ENCODE measurements at regions not wholly inside any gene's neighbourhood (a gene's known extent, or its start where the extent isn't known, plus 50 kb on each side); places are given as distances from the start of the nearest gene placed in this dataset.
A peak's percentile ranks its signal among the peaks of the same experiment; 100 is the strongest.

GRCh38 chr4:59881632-59882031 is 1318.5 kb upstream of the ADGRL3 start:
- no peak overlapping the region for H3K4me3 ChIP-seq (ENCODE audit: low read length)
- TF ChIP-seq CTCF (conservative IDR thresholded peaks at IDR 0.05; ENCODE audit: low read depth, low read length), result no peak
- DNase-seq (ENCODE audit: low read depth), result no peak

GRCh38 chr4:59904331-59904730 is 1295.8 kb upstream of the ADGRL3 start:
- no peak for DNase-seq (ENCODE audit: low read depth)
- no peak for TF ChIP-seq CTCF (conservative IDR thresholded peaks at IDR 0.05; ENCODE audit: low read depth, low read length)

GRCh38 chr4:59920416-59920815 is 1279.7 kb upstream of the ADGRL3 start:
- no peak for DNase-seq (ENCODE audit: low read depth)

More at GRCh38 chr4:59904331-59904730, 1295.8 kb upstream of the ADGRL3 start:
- no peak overlapping the region for H3K4me3 ChIP-seq (ENCODE audit: low read length)

GRCh38 chr4:59925290-59925689 is 1274.8 kb upstream of the ADGRL3 start:
- no peak for DNase-seq (ENCODE audit: low read depth)
- H3K4me3 ChIP-seq (ENCODE audit: low read length), result no peak overlapping the region
- no peak for TF ChIP-seq CTCF (conservative IDR thresholded peaks at IDR 0.05; ENCODE audit: low read depth, low read length)

More at GRCh38 chr4:59920416-59920815, 1279.7 kb upstream of the ADGRL3 start:
- TF ChIP-seq CTCF (conservative IDR thresholded peaks at IDR 0.05; ENCODE audit: low read depth, low read length), result no peak
- no peak overlapping the region for H3K4me3 ChIP-seq (ENCODE audit: low read length)

GRCh38 chr4:59936566-59936965 is 1263.6 kb upstream of the ADGRL3 start:
- no peak for DNase-seq (ENCODE audit: low read depth)
- no peak for TF ChIP-seq CTCF (conservative IDR thresholded peaks at IDR 0.05; ENCODE audit: low read depth, low read length)
- H3K4me3 ChIP-seq (ENCODE audit: low read length), result no peak overlapping the region

- no peak for DNase-seq (ENCODE audit: low read depth)
- no peak for TF ChIP-seq CTCF (conservative IDR thresholded peaks at IDR 0.05; ENCODE audit: low read depth, low read length)
- no peak overlapping the region for H3K4me3 ChIP-seq (ENCODE audit: low read length)
Observed at GRCh38 chr4:59938166-59938565, 1262.0 kb upstream of the ADGRL3 start.

GRCh38 chr4:59945277-59945676 is 1254.8 kb upstream of the ADGRL3 start:
- no peak for TF ChIP-seq CTCF (conservative IDR thresholded peaks at IDR 0.05; ENCODE audit: low read depth, low read length)
- no peak overlapping the region for H3K4me3 ChIP-seq (ENCODE audit: low read length)
- DNase-seq (ENCODE audit: low read depth), result peak; percentile 51

Data from retinal pigment epithelial cell (primary cell).